ENCODE measurements at regions not wholly inside any gene's neighbourhood (a gene's known extent, or its start where the extent isn't known, plus 50 kb on each side); places are given as distances from the start of the nearest gene placed in this dataset.

DNA sequence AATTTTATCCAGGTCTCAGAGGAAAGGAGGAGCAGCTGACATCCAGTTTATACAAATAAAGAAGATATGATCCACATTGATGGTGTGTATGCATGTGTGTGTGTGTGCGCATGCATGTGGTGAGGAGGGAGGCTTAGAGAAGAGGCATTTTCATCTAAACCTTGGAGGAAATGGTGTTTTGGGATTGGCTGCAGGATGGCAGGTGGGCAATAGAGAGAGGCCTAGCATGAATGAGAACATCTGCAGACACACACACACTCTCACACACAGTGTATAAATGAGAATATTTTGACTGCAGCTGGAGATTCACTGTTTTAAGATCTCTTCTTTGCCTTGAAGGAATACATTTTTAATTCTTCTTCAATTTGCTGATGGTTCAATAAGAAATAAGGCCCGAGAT is 61.7 kb upstream of the TMEM17 start:
- Histone ChIP-seq H3K4me3 (no peak overlapping the region), H3K9me3 (no peaks in the 10 kb centered on the region), H3K27me3 (no peaks in the 10 kb centered on the region), H3K4me1 (peaks cover 11% of the 10 kb centered on the region), H3K36me3 (no peaks in the 10 kb centered on the region), H3K27ac (no peak overlapping the region)
- intact Hi-C loops (cut with DNase I) = no loop called here
- no peak for DNase-seq (ENCODE audit: extremely low spot score in 2 of 2)
- TF ChIP-seq, protein P1, sequence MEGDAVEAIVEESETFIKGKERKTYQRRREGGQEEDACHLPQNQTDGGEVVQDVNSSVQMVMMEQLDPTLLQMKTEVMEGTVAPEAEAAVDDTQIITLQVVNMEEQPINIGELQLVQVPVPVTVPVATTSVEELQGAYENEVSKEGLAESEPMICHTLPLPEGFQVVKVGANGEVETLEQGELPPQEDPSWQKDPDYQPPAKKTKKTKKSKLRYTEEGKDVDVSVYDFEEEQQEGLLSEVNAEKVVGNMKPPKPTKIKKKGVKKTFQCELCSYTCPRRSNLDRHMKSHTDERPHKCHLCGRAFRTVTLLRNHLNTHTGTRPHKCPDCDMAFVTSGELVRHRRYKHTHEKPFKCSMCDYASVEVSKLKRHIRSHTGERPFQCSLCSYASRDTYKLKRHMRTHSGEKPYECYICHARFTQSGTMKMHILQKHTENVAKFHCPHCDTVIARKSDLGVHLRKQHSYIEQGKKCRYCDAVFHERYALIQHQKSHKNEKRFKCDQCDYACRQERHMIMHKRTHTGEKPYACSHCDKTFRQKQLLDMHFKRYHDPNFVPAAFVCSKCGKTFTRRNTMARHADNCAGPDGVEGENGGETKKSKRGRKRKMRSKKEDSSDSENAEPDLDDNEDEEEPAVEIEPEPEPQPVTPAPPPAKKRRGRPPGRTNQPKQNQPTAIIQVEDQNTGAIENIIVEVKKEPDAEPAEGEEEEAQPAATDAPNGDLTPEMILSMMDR (IDR thresholded peaks at IDR 0.05) = no peak
- no peak for TF ChIP-seq POLR2A (IDR thresholded peaks at IDR 0.05)
- TF ChIP-seq POLR2AphosphoS5 (IDR thresholded peaks at IDR 0.05; ENCODE audit: insufficient read depth in 1 of 2, low read depth in 1 of 2) = no peak

- no peaks in the 10 kb centered on the region for H3K36me3 ChIP-seq
- no peaks in the 10 kb centered on the region for H3K27me3 ChIP-seq
- no peak overlapping the region for H3K4me3 ChIP-seq
- intact Hi-C loops (cut with DNase I) = no loop called here
- H3K27ac ChIP-seq = no peak overlapping the region
- no peak for DNase-seq (ENCODE audit: extremely low spot score in 2 of 2)
- TF ChIP-seq POLR2A (IDR thresholded peaks at IDR 0.05) = no peak
- no peak for TF ChIP-seq POLR2AphosphoS5 (IDR thresholded peaks at IDR 0.05; ENCODE audit: insufficient read depth in 1 of 2, low read depth in 1 of 2)
- TF ChIP-seq, protein P1 (IDR thresholded peaks at IDR 0.05) = no peak
- no peaks in the 10 kb centered on the region for H3K9me3 ChIP-seq
- peaks cover 11% of the 10 kb centered on the region for H3K4me1 ChIP-seq
Observed at GRCh38 chr2:62566847-62567246, 60.9 kb upstream of the TMEM17 start.

DNA sequence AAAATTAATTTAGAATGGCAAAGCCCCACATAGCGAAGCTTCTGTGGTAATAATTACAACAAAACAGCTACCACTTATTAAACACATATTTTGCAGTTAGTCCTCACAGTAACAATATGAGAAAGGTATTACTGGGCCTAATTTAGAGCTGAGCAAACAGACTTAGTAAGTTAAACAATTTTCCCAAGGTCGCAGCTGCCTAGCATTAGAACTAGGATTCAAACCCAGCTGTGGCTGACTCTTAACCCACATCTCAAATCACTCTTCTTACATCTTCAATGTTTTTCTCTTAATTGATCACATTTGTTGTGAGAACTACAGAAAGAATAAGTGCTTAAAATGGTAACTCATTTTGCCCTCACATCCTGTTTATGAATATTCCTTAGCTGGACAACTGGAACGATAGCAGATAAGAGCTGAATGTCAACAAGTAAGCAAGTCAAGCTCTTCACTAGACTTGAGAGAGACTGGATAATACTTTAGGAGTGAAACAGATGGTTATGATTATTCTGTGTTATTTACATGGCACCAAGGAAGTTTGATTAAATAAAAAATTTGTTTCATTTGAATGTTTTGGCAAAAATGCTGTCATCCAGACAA is 59.4 kb upstream of the TMEM17 start:
- Histone ChIP-seq H3K27ac (no peak overlapping the region), H3K4me1 (peaks cover under 1% of the 10 kb centered on the region), H3K27me3 (no peaks in the 10 kb centered on the region), H3K36me3 (no peaks in the 10 kb centered on the region), H3K4me3 (no peak overlapping the region), H3K9me3 (no peaks in the 10 kb centered on the region)
- intact Hi-C loops (cut with DNase I) = no loop called here
- TF ChIP-seq, protein P1 (IDR thresholded peaks at IDR 0.05) = no peak
- TF ChIP-seq POLR2AphosphoS5 (IDR thresholded peaks at IDR 0.05; ENCODE audit: insufficient read depth in 1 of 2, low read depth in 1 of 2) (no peak), POLR2A (IDR thresholded peaks at IDR 0.05) (no peak)
- DNase-seq (ENCODE audit: extremely low spot score in 2 of 2) = no peak

DNA sequence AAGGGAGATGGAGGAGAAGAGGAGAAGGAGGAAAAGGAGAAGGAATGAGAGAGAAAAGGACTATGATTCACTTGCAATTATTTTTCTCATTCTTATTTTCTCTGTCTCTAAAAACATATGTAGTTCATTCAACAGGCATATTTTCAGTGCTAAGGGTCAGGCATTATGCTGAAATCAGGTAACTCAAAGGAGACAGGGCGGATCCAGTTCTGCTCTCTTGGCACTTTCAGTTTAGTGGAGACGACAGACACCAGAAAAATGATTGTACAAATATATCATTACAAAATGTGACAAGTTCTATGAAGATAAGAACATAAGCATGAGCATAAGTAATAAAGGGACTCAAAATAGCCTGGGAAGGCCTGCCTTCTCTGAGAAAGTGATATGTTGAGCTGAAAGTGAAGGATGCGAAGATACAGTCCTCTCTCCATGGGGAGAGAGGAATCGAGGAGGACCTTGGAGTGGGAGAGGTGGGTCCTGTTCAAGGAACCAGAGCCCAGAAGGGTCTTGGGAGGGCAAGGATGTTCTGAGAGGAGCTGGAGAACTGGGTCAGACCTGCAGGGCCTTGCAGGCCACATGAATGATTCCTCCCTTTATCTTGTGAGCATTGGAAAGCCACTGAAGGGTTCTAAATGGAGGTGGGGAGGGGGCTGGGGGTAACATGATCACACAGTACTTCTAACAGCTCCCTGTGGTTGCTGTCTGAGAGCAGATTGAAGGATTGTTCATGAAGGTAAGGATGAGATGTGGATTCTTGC is 58.6 kb upstream of the TMEM17 start:
- no peak for DNase-seq (ENCODE audit: extremely low spot score in 2 of 2)

More for the DNA sequence above, 58.6 kb upstream of the TMEM17 start:
- H3K27me3 ChIP-seq = no peaks in the 10 kb centered on the region
- H3K4me3 ChIP-seq = no peak overlapping the region
- H3K4me1 ChIP-seq = no peaks in the 10 kb centered on the region
- no peaks in the 10 kb centered on the region for H3K36me3 ChIP-seq
- no peak overlapping the region for H3K27ac ChIP-seq
- H3K9me3 ChIP-seq = no peaks in the 10 kb centered on the region
- TF ChIP-seq POLR2AphosphoS5 (IDR thresholded peaks at IDR 0.05; ENCODE audit: insufficient read depth in 1 of 2, low read depth in 1 of 2) = no peak
- TF ChIP-seq, protein P1 (IDR thresholded peaks at IDR 0.05) = no peak
- no peak for TF ChIP-seq POLR2A (IDR thresholded peaks at IDR 0.05)
- intact Hi-C loops (cut with DNase I) = no loop called here
